ENCODE measurements at regions not wholly inside any gene's neighbourhood (a gene's known extent, or its start where the extent isn't known, plus 50 kb on each side); places are given as distances from the start of the nearest gene placed in this dataset.
"Not testable (repeated sequence)": the region's sequence is repeated elsewhere in the genome, so short reads cannot be mapped to it uniquely, and the experiment has no call there.

DNA sequence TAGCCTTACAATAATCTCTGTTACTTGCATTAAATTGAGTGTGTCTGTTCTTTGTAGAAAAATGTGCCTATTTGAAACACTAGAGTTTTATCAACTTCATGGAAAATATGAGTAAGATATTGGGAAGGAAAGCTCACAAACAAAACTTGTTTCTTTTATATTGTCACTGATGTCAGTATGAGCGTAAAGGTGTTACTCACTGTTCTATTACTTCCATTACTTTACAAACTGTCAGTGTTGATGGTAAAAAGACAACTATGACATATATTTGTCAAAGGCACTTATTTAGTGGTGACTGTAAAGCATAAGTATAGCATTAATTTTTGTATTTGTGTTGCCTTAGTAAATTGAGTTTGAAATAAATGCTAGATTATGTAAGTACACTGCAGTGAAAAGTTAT is 193.7 kb upstream of the FLRT2 start:
- H3K4me3 ChIP-seq (ENCODE audit: low read depth, low read length): no peak overlapping the region
- TF ChIP-seq CTCF (IDR thresholded peaks at IDR 0.05; ENCODE audit: low read depth, low read length): no peak

- TF ChIP-seq CTCF (IDR thresholded peaks at IDR 0.05; ENCODE audit: low read depth, low read length): no peak
- no peak overlapping the region for H3K4me3 ChIP-seq (ENCODE audit: low read depth, low read length)
Observed at GRCh38 chr14:85336817-85337216, 193.1 kb upstream of the FLRT2 start.

GRCh38 chr14:85338895-85339294 is 191.0 kb upstream of the FLRT2 start:
- TF ChIP-seq CTCF (IDR thresholded peaks at IDR 0.05; ENCODE audit: low read depth, low read length): no peak
- no peak overlapping the region for H3K4me3 ChIP-seq (ENCODE audit: low read depth, low read length)

GRCh38 chr14:85342858-85343607 is 186.9 kb upstream of the FLRT2 start:
- TF ChIP-seq CTCF (IDR thresholded peaks at IDR 0.05; ENCODE audit: low read depth, low read length): no peak
- no peak overlapping the region for H3K4me3 ChIP-seq (ENCODE audit: low read depth, low read length)

GRCh38 chr14:85344171-85344570 is 185.8 kb upstream of the FLRT2 start:
- H3K4me3 ChIP-seq (ENCODE audit: low read depth, low read length): no peak overlapping the region
- TF ChIP-seq CTCF (IDR thresholded peaks at IDR 0.05; ENCODE audit: low read depth, low read length): no peak

DNA sequence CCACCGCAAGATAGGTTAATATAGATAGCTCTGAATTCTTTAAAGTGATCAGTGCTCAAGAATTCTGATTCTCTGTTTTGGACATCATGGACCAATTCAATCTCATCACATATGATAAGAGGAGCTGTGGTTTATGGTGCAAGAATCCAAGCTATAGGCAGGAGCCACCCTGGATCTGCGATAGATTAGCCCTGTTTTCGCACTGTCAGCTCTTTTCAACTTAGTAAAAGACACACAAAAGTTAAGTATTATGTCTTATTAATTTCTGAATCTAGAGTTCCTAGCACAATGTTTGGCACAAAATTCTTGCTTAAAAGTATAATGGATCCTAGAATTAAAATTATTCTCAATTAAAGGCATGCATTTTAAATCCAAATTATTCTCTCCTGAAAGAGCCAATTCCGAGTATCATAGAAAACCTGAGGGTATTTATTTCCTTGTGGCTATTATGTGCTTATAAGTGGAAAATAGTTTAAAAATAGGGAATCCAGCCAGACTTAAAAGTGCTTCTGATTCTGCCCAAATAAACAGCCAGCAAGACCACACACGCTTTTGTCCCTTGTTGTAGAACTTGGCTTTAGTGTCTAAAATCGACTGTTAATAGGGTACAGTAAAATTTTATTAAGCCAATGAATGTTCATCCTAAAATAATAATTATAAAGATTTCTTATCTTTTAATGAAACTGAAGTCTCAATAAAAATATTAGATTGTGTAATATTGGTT is 184.9 kb upstream of the FLRT2 start:
- no peak overlapping the region for H3K4me3 ChIP-seq (ENCODE audit: low read depth, low read length)
- no peak for TF ChIP-seq CTCF (IDR thresholded peaks at IDR 0.05; ENCODE audit: low read depth, low read length)

- TF ChIP-seq CTCF (IDR thresholded peaks at IDR 0.05; ENCODE audit: low read depth, low read length): no peak
- no peak overlapping the region for H3K4me3 ChIP-seq (ENCODE audit: low read depth, low read length)
Observed at GRCh38 chr14:85350667-85351066, 179.3 kb upstream of the FLRT2 start.

- H3K4me3 ChIP-seq (ENCODE audit: low read depth, low read length): not testable (repeated sequence)
Observed at GRCh38 chr14:85352588-85352987, 177.4 kb upstream of the FLRT2 start.

Data from WI38 (cell line).